ENCODE measurements at regions not wholly inside any gene's neighbourhood (a gene's known extent, or its start where the extent isn't known, plus 50 kb on each side); places are given as distances from the start of the nearest gene placed in this dataset.

GRCh38 chr4:167652267-167652666, 418.0 kb upstream of the SPOCK3 start:
- no peak for DNase-seq (ENCODE audit: low read depth)

GRCh38 chr4:167688660-167689142, 403.6 kb upstream of the ANXA10 start:
- no peak for DNase-seq (ENCODE audit: low read depth)

GRCh38 chr4:167702391-167702790, 389.9 kb upstream of the ANXA10 start:
- no peak for DNase-seq (ENCODE audit: low read depth)

GRCh38 chr4:167711517-167711916, 380.8 kb upstream of the ANXA10 start:
- DNase-seq (ENCODE audit: low read depth): no peak

GRCh38 chr4:167713756-167714155, 378.6 kb upstream of the ANXA10 start:
- no peak for DNase-seq (ENCODE audit: low read depth)

GRCh38 chr4:167715176-167715575, 377.2 kb upstream of the ANXA10 start:
- no peak for DNase-seq (ENCODE audit: low read depth)

GRCh38 chr4:167717495-167717894, 374.8 kb upstream of the ANXA10 start:
- no peak for DNase-seq (ENCODE audit: low read depth)

- peak; percentile 1 for DNase-seq (ENCODE audit: low read depth)
Observed at GRCh38 chr4:167721617-167722486, 370.5 kb upstream of the ANXA10 start.

GRCh38 chr4:167722487-167722808, 369.9 kb upstream of the ANXA10 start:
- DNase-seq (ENCODE audit: low read depth): no peak

GRCh38 chr4:167724941-167725340, 367.4 kb upstream of the ANXA10 start:
- no peak for DNase-seq (ENCODE audit: low read depth)

GRCh38 chr4:167730769-167731168, 361.6 kb upstream of the ANXA10 start:
- DNase-seq (ENCODE audit: low read depth): no peak

- DNase-seq (ENCODE audit: low read depth): no peak
Observed at GRCh38 chr4:167745024-167745687, 347.2 kb upstream of the ANXA10 start.

- DNase-seq (ENCODE audit: low read depth): no peak
Observed at GRCh38 chr4:167767281-167767680, 325.1 kb upstream of the ANXA10 start.

- DNase-seq (ENCODE audit: low read depth): peak; percentile 5
Observed at GRCh38 chr4:167774646-167775045, 317.7 kb upstream of the ANXA10 start.

- DNase-seq (ENCODE audit: low read depth): no peak
Observed at GRCh38 chr4:167775375-167775774, 317.0 kb upstream of the ANXA10 start.

GRCh38 chr4:167779280-167779679, 313.1 kb upstream of the ANXA10 start:
- DNase-seq (ENCODE audit: low read depth): peak; percentile 6

GRCh38 chr4:167779864-167780263, 312.5 kb upstream of the ANXA10 start:
- DNase-seq (ENCODE audit: low read depth): peak; percentile 7

- peak; percentile 25 for DNase-seq (ENCODE audit: low read depth)
Observed at GRCh38 chr4:167784826-167785225, 307.5 kb upstream of the ANXA10 start.

GRCh38 chr4:167785523-167785922, 306.8 kb upstream of the ANXA10 start:
- no peak for DNase-seq (ENCODE audit: low read depth)

GRCh38 chr4:167786504-167786903, 305.8 kb upstream of the ANXA10 start:
- no peak for DNase-seq (ENCODE audit: low read depth)

- DNase-seq (ENCODE audit: low read depth): no peak
Observed at GRCh38 chr4:167787231-167787630, 305.1 kb upstream of the ANXA10 start.

GRCh38 chr4:167802463-167803212, 289.7 kb upstream of the ANXA10 start:
- no peak for DNase-seq (ENCODE audit: low read depth)
